ENCODE measurements at regions not wholly inside any gene's neighbourhood (a gene's known extent, or its start where the extent isn't known, plus 50 kb on each side); places are given as distances from the start of the nearest gene placed in this dataset.

GRCh38 chr2:108084311-108084710 lies 98.0 kb downstream of the SLC5A7 start:
- no peak overlapping the region for H4K91ac ChIP-seq (ENCODE audit: insufficient read length, low read depth, low read length)
- no peak overlapping the region for H3K56ac ChIP-seq (ENCODE audit: insufficient read length, low read depth, low read length)
- H2BK12ac ChIP-seq (ENCODE audit: insufficient read length, low read depth, low read length), result no peak overlapping the region
- DNase-seq, result no peak
- Mint-ChIP-seq H3K36me3 (ENCODE audit: insufficient read depth in 1 of 3, low read depth in 3 of 3) (peaks cover 0 to 7% (median 6%) of the 10 kb centered on the region in 3 experiments; a peak in 6 of 7 replicates), H3K4me1 (peaks cover 0 to 3% of the 10 kb centered on the region in 2 experiments; a peak in 1 of 4 replicates), H3K27me3 (ENCODE audit: low read depth) (peaks cover 2% of the 10 kb centered on the region; the same call in 1 of the 2 replicates), H3K27ac (no peak overlapping the region), H3K4me3 (no peak overlapping the region), H3K9me3 (peaks cover 6 to 9% of the 10 kb centered on the region in 2 experiments; a peak in 4 of 5 replicates)
- H2BK20ac ChIP-seq (ENCODE audit: low read depth, low read length, poor library complexity, severe bottlenecking), result no peak overlapping the region
- H3K27me3 ChIP-seq (ENCODE audit: insufficient read depth, low read length), result no peaks in the 10 kb centered on the region
- no peak overlapping the region for H2BK5ac ChIP-seq (ENCODE audit: insufficient read length, low read length)
- no peak overlapping the region for H4K5ac ChIP-seq (ENCODE audit: insufficient read length, low read depth, low read length)
- no peak overlapping the region for H2AFZ ChIP-seq (ENCODE audit: low read length)
- H2BK120ac ChIP-seq (ENCODE audit: low read depth, low read length, poor library complexity, severe bottlenecking), result no peak overlapping the region
- no peak overlapping the region for H4K8ac ChIP-seq (replicated peaks; ENCODE audit: insufficient read length, low read depth, low read length)
- H3K9me3 ChIP-seq (ENCODE audit: control insufficient read depth, low read depth, low read length), result no peaks in the 10 kb centered on the region
- WGBS (ENCODE audit: extremely low coverage, insufficient read length, low lambda C conversion rate), result 100% methylated on average over 2 of the region's 3 CpGs
- H3K9ac ChIP-seq (ENCODE audit: extremely low read depth, insufficient read length, low read length), result no peak overlapping the region
- H3K4ac ChIP-seq (ENCODE audit: low read depth, low read length), result no peak overlapping the region
- TF ChIP-seq, protein P1, sequence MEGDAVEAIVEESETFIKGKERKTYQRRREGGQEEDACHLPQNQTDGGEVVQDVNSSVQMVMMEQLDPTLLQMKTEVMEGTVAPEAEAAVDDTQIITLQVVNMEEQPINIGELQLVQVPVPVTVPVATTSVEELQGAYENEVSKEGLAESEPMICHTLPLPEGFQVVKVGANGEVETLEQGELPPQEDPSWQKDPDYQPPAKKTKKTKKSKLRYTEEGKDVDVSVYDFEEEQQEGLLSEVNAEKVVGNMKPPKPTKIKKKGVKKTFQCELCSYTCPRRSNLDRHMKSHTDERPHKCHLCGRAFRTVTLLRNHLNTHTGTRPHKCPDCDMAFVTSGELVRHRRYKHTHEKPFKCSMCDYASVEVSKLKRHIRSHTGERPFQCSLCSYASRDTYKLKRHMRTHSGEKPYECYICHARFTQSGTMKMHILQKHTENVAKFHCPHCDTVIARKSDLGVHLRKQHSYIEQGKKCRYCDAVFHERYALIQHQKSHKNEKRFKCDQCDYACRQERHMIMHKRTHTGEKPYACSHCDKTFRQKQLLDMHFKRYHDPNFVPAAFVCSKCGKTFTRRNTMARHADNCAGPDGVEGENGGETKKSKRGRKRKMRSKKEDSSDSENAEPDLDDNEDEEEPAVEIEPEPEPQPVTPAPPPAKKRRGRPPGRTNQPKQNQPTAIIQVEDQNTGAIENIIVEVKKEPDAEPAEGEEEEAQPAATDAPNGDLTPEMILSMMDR (conservative IDR thresholded peaks at IDR 0.05), result no peak
- no peak overlapping the region for H3K4me2 ChIP-seq (ENCODE audit: insufficient read depth, insufficient read length, low read length)
- no peak overlapping the region for H2AK5ac ChIP-seq (ENCODE audit: insufficient read length, low read length)
- no peak overlapping the region for H3T11ph ChIP-seq (ENCODE audit: low read length)
- no peak overlapping the region for H3K18ac ChIP-seq (ENCODE audit: insufficient read length, low read depth, low read length)
- no peaks in the 10 kb centered on the region for H3K79me2 ChIP-seq (ENCODE audit: insufficient read depth, low read length)
- H3K79me1 ChIP-seq (ENCODE audit: insufficient read depth, low read depth, low read length, poor library complexity, severe bottlenecking), result no peaks in the 10 kb centered on the region
- H2BK15ac ChIP-seq (ENCODE audit: low read depth, low read length), result no peak overlapping the region
- H3K14ac ChIP-seq (ENCODE audit: insufficient read depth, low read length), result no peak overlapping the region
- no peaks in the 10 kb centered on the region for H3K4me1 ChIP-seq (ENCODE audit: insufficient read depth, low read length)
- H3K23ac ChIP-seq (ENCODE audit: insufficient read length, low read depth, low read length), result no peak overlapping the region
- no peak overlapping the region for H3K27ac ChIP-seq (ENCODE audit: insufficient read length, low read depth, low read length)
- H3K23me2 ChIP-seq (ENCODE audit: insufficient read length, low read depth, low read length, poor library complexity, severe bottlenecking), result no peaks in the 10 kb centered on the region
- H4K20me1 ChIP-seq (ENCODE audit: control insufficient read depth, insufficient read depth, insufficient read length), result no peaks in the 10 kb centered on the region
